Lung (tissue), 11 donors: ENCODE measurements at regions not wholly inside any gene's neighbourhood (a gene's known extent, or its start where the extent isn't known, plus 50 kb on each side); places are given as distances from the start of the nearest gene placed in this dataset.

Experiments used
- ATAC-seq: fragments of 200-7000 bp; cut with Tn5 transposase; one replicate; pipeline ENCODE4 v1.9.1; 2020; ENCODE audit warnings: moderate number of reproducible peaks; ENCODE audit not compliant: insufficient read depth, low FRiP score
- DNase-seq, 3 donors: peaks; one replicate each; pipeline ENCODE4 v3.0.0-alpha.2; 2013 to 2017
- H3K27ac ChIP-seq, 2 donors: one replicate each; pipeline ENCODE4 v1.5.1; 2013; ENCODE audit warnings: mild to moderate bottlenecking in 2 of 2, moderate library complexity in 2 of 2, control low read depth in 1 of 2, inconsistent platforms in 1 of 2, low read depth in 1 of 2, low read length in 1 of 2
- H3K27me3 ChIP-seq, 3 donors: one replicate each; pipeline ENCODE4 v1.5.1; 2013; ENCODE audit warnings: low read length in 2 of 3; ENCODE audit not compliant: control insufficient read depth in 3 of 3, insufficient read depth in 3 of 3
- H3K36me3 ChIP-seq, 4 donors: one replicate each; pipeline ENCODE4 v1.5.1; 2013; ENCODE audit warnings: low read length in 4 of 4, mild to moderate bottlenecking in 1 of 4, moderate library complexity in 1 of 4; ENCODE audit not compliant: control insufficient read depth in 4 of 4, insufficient read depth in 4 of 4
- H3K4me1 ChIP-seq, 5 donors: one replicate each; pipeline ENCODE4 v1.5.1; 2013; ENCODE audit warnings: low read length in 5 of 5, mild to moderate bottlenecking in 2 of 5, moderate library complexity in 1 of 5; ENCODE audit not compliant: control insufficient read depth in 5 of 5, insufficient read depth in 5 of 5
- H3K4me3 ChIP-seq: one replicate; pipeline ENCODE4 v1.5.1; 2013; ENCODE audit warnings: mild to moderate bottlenecking, control low read depth, moderate library complexity
- H3K9ac ChIP-seq, 2 donors: one replicate each; pipeline ENCODE4 v1.5.1; 2013; ENCODE audit warnings: low read length in 2 of 2, control low read depth in 1 of 2; ENCODE audit not compliant: insufficient read depth in 1 of 2
- H3K9me3 ChIP-seq, 4 donors: one replicate each; pipeline ENCODE4 v1.5.1; 2013; ENCODE audit warnings: low read length in 3 of 4, mild to moderate bottlenecking in 1 of 4, moderate library complexity in 1 of 4; ENCODE audit not compliant: control insufficient read depth in 4 of 4, insufficient read depth in 3 of 4
- CTCF ChIP-seq: IDR thresholded peaks from 2 replicates; pipeline ENCODE4 v1.5.1; 2012; ENCODE audit warnings: mild to moderate bottlenecking; ENCODE audit errors: control extremely low read depth, extremely low read depth
- WGBS, 2 donors: extraction: QIAGEN DNeasy Blood & Tissue Kit; methylation state at CpG; one replicate each; pipeline ENCODE4 v1.1.7; 2013; 5-methylcytosine and 5-hydroxymethylcytosine counted together
- donor health status: control.
- donor health status: control.
- donor health status: Bipolar disorder and iron deficiency.
- donor health status: healthy.
- donor health status: DM: yes; HTN: yes; CAD: no.

DNA sequence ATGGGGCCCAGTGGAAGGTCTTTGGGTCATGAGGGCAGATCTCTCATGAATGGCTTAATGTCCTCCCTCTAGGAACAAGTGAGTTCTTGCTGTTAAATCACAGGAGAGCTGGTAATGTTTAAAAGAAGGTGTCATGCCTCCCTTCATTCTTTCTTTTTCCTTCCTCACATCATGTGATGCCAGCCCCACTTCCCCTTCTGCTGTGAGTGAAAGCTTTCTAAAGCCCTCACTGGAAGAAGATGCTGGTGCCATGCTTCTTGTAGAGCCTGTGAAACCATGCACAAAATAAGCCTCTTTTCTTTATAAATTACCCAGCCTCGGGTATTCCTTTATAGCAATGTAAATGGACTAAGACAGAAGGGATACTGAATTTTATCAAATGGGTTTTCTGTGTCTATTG is 66.1 kb upstream of the ZNF827 start:
- no peak overlapping the region for H3K9ac ChIP-seq
- no peaks in the 10 kb centered on the region for H3K27me3 ChIP-seq
- H3K4me1 ChIP-seq, result no peaks in the 10 kb centered on the region
- H3K27ac ChIP-seq, result no peak overlapping the region
- DNase-seq, result no peak
- no peak for ATAC-seq
- no peak for TF ChIP-seq CTCF
- no peak overlapping the region for H3K4me3 ChIP-seq
- 89% methylated on average over 1 of the region's 1 CpG; no CpG with 5 or more reads in 1 of the 2 donors for WGBS, 2 donors
- peaks cover 0 to 6% (median 1%) of the 10 kb centered on the region in 4 donors for H3K9me3 ChIP-seq
- H3K36me3 ChIP-seq, result no peaks in the 10 kb centered on the region

DNA sequence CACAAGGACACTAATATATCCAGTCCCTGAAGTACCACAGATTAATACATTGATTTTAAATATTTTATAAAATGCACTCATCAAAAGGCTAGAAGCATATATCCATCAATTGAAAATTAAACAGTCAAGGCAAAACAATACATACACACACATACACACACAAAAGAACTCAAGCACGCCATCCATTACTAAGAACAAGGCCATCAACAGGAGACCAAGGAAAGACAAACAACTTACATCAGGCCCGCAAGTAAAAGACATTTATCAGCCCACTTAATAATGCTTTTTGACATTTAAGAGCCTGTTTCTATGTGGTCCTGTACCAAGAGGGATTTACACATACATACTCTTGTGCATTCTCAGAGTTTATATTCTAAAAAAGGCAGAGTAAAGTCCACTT is 50.0 kb upstream of the ZNF827 start:
- no peak for ATAC-seq
- 66 to 70% methylated on average over 2 of the region's 2 CpGs for WGBS, 2 donors
- no peak for TF ChIP-seq CTCF
- no peaks in the 10 kb centered on the region for H3K36me3 ChIP-seq
- no peaks in the 10 kb centered on the region for H3K9me3 ChIP-seq
- H3K9ac ChIP-seq, result no peak overlapping the region
- no peaks in the 10 kb centered on the region for H3K27me3 ChIP-seq
- DNase-seq, result no peak
- no peak overlapping the region for H3K27ac ChIP-seq
- H3K4me3 ChIP-seq, result no peak overlapping the region
- H3K4me1 ChIP-seq, result no peaks in the 10 kb centered on the region
